Natural killer cell (primary cell): ENCODE measurements at regions not wholly inside any gene's neighbourhood (a gene's known extent, or its start where the extent isn't known, plus 50 kb on each side); places are given as distances from the start of the nearest gene placed in this dataset.

Experiments
- ATAC-seq, 3 donors: fragments of 150-1000 bp in 2 of 3; fragments of 200-7000 bp in 1 of 3; cut with Tn5 transposase; 1 replicate in 1 of 3; 2 replicates in 2 of 3; pipeline ENCODE4 v1.10.0; 2021; ENCODE audit warnings: mild to moderate bottlenecking in 2 of 3, moderate library complexity in 2 of 3
- DNase-seq, 2 donors: peaks; one replicate each; pipeline versions ENCODE4 v3.0.0 to v3.0.0-alpha.2; 2013 to 2021; ENCODE audit warnings: mixed read lengths in 1 of 2
- H3K27ac ChIP-seq: one replicate; pipeline ENCODE4 v1.5.1; 2013; ENCODE audit warnings: mild to moderate bottlenecking, low read length
- H3K27me3 ChIP-seq: one replicate; pipeline ENCODE4 v1.6.1; 2013; ENCODE audit warnings: low read length; ENCODE audit not compliant: control insufficient read depth, insufficient read depth
- H3K36me3 ChIP-seq: one replicate; pipeline ENCODE4 v1.6.1; 2013; ENCODE audit warnings: low read length; ENCODE audit not compliant: control insufficient read depth, insufficient read depth
- H3K4me1 ChIP-seq: one replicate; pipeline ENCODE4 v1.6.1; 2013; ENCODE audit warnings: low read length; ENCODE audit not compliant: control insufficient read depth, insufficient read depth
- H3K4me3 ChIP-seq: one replicate; pipeline ENCODE4 v1.5.1; 2013; ENCODE audit warnings: low read length
- H3K9me3 ChIP-seq: one replicate; pipeline ENCODE4 v1.6.1; 2013; ENCODE audit warnings: low read length; ENCODE audit not compliant: control insufficient read depth, insufficient read depth
- H3K27ac Mint-ChIP-seq, 2 donors: one replicate each; pipeline ENCODE4 v1.8.0; 2022; ENCODE audit warnings: mild to moderate bottlenecking in 2 of 2, mixed read lengths in 2 of 2, moderate library complexity in 1 of 2
- H3K27me3 Mint-ChIP-seq, 2 donors: one replicate each; pipeline ENCODE4 v1.8.0; 2022; ENCODE audit warnings: low read depth in 2 of 2, mixed read lengths in 2 of 2
- H3K36me3 Mint-ChIP-seq: one replicate; pipeline ENCODE4 v1.8.0; 2022; ENCODE audit warnings: mixed read lengths
- H3K4me1 Mint-ChIP-seq, 2 donors: one replicate each; pipeline ENCODE4 v1.8.0; 2022; ENCODE audit warnings: mixed read lengths in 2 of 2
- H3K4me3 Mint-ChIP-seq: one replicate; pipeline ENCODE4 v1.8.0; 2022; ENCODE audit warnings: mild to moderate bottlenecking, moderate library complexity, mixed read lengths
- H3K9me3 Mint-ChIP-seq, 2 donors: one replicate each; pipeline ENCODE4 v1.8.0; 2022; ENCODE audit warnings: mixed read lengths in 2 of 2
- CTCF ChIP-seq: fragments of 200-600 bp; IDR thresholded peaks from one replicate; pipeline ENCODE4 v1.8.0; 2022; ENCODE audit warnings: antibody characterized with exemption
- WGBS: methylation state at CpG from one replicate; pipeline ENCODE4 v1.1.7; 2013; ENCODE audit warnings: missing lambda C conversion rate; ENCODE audit not compliant: insufficient coverage; 5-methylcytosine and 5-hydroxymethylcytosine counted together
- intact Hi-C: fragments of 100-400 bp; cut with micrococcal nuclease; formaldehyde crosslinking; loops from one replicate; pipeline ENCODE4 v1.14.2; 2022

DNA sequence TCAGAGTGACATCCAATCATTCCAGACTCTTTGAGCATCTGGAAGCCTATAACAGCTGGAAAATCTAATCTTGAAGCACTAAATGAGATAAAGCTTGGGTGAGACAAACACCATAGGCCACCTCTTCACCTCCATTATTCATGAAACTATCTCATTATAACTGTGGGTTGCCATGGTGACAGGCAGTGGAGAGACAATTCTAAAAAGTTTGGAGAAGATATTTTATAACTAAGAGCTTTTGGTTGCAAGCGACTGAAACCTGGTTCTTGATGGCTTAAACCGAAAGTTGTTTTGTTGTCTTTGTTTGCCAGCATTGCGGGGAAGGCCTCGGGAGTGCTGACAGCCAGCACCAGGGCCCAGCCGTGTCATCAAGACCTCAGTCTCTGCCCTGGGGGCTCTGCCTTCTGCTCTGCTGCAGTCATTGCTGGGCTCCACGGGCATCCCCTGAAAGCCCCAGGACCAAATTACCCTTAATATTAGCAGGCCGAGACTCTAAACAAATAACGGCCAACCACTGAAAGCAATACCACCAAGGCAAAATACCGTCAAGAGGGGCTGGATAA, 353.6 kb upstream of the SFSWAP start:
- Mint-ChIP-seq H3K4me3 (no peak overlapping the region), H3K36me3 (no peaks in the 10 kb centered on the region), H3K27me3 (peaks cover 9 to 50% of the 10 kb centered on the region in 2 donors), H3K9me3 (no peaks in the 10 kb centered on the region), H3K27ac (no peak overlapping the region), H3K4me1 (no peaks in the 10 kb centered on the region)
- ATAC-seq (no peak), DNase-seq (no peak)
- Histone ChIP-seq H3K27me3 (no peaks in the 10 kb centered on the region), H3K4me3 (no peak overlapping the region), H3K27ac (no peak overlapping the region), H3K9me3 (no peaks in the 10 kb centered on the region), H3K4me1 (no peaks in the 10 kb centered on the region), H3K36me3 (no peaks in the 10 kb centered on the region)
- 87% methylated on average over 9 of the region's 9 CpGs for WGBS
- intact Hi-C loops: no loop called here
- no peak for TF ChIP-seq CTCF

DNA sequence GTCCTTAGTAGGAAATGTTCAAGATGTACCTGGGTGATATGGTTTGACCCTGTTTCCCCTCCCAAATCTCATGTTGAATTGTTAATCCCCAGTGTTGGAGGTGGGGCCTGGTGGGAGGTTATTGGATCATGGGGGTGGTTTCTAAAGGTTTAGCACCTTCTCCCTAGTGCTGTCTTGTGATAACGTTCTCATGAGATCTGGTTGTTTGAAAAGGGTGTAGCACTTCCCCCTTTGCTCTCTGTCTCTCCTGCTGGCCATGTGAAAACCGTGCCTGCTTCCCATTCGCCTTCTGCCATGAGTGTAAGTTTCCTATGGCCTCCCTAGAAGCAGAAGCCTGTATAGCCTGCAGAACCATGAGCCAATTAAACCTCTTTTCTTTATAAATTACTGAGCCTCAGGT, 353.0 kb upstream of the SFSWAP start:
- 45% methylated on average over 3 of the region's 3 CpGs for WGBS
- TF ChIP-seq CTCF: no peak
- H3K27ac ChIP-seq: no peak overlapping the region
- H3K4me1 Mint-ChIP-seq: no peaks in the 10 kb centered on the region
- H3K27me3 Mint-ChIP-seq: peaks cover 9 to 50% of the 10 kb centered on the region in 2 donors
- H3K4me3 ChIP-seq: no peak overlapping the region
- no peaks in the 10 kb centered on the region for H3K36me3 ChIP-seq
- intact Hi-C loops: no loop called here
- no peaks in the 10 kb centered on the region for H3K27me3 ChIP-seq
- DNase-seq (no peak), ATAC-seq (no peak)
- H3K4me3 Mint-ChIP-seq: no peak overlapping the region
- H3K9me3 ChIP-seq: no peaks in the 10 kb centered on the region
- H3K4me1 ChIP-seq: no peaks in the 10 kb centered on the region
- no peak overlapping the region for H3K27ac Mint-ChIP-seq
- H3K36me3 Mint-ChIP-seq: no peaks in the 10 kb centered on the region
- H3K9me3 Mint-ChIP-seq: no peaks in the 10 kb centered on the region

GRCh38 chr12:131362291-131363211, 348.3 kb upstream of the SFSWAP start:
- ATAC-seq (no peak), DNase-seq (no peak)
- intact Hi-C loops: no loop called here
- H3K27ac Mint-ChIP-seq: no peak overlapping the region
- Histone ChIP-seq H3K27me3 (no peaks in the 10 kb centered on the region), H3K27ac (no peak overlapping the region), H3K4me1 (no peaks in the 10 kb centered on the region), H3K9me3 (no peaks in the 10 kb centered on the region), H3K36me3 (no peaks in the 10 kb centered on the region), H3K4me3 (no peak overlapping the region)
- no peaks in the 10 kb centered on the region for H3K9me3 Mint-ChIP-seq
- H3K27me3 Mint-ChIP-seq: peaks cover 7 to 42% of the 10 kb centered on the region in 2 donors
- H3K4me1 Mint-ChIP-seq: no peaks in the 10 kb centered on the region
- 75% methylated on average over 11 of the region's 12 CpGs for WGBS
- H3K4me3 Mint-ChIP-seq: no peak overlapping the region
- H3K36me3 Mint-ChIP-seq: no peaks in the 10 kb centered on the region
- TF ChIP-seq CTCF: no peak
